ENCODE measurements at regions not wholly inside any gene's neighbourhood (a gene's known extent, or its start where the extent isn't known, plus 50 kb on each side); places are given as distances from the start of the nearest gene placed in this dataset.
A peak's percentile ranks its signal among the peaks of the same experiment; 100 is the strongest.

DNA sequence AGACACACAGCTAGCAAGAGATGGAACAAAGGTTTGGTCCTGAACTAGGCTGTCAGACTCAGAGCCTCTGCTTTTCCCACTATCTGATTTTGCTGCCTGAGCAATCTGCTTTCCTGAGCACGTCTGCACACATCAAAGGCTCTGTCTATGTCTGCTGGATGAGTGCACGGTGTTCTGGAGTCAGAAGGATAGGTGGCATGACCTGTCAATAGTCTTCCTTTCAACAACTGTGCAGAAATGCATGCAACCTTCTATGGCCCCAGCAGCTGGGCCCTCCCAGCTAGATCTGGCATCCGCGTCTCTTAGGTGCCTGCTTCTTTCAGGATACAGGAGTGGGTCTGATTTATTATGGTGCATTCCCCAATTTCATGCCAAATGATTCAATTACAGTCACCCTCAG, 138.3 kb downstream of the UTP18 start:
- TF ChIP-seq, protein P1, sequence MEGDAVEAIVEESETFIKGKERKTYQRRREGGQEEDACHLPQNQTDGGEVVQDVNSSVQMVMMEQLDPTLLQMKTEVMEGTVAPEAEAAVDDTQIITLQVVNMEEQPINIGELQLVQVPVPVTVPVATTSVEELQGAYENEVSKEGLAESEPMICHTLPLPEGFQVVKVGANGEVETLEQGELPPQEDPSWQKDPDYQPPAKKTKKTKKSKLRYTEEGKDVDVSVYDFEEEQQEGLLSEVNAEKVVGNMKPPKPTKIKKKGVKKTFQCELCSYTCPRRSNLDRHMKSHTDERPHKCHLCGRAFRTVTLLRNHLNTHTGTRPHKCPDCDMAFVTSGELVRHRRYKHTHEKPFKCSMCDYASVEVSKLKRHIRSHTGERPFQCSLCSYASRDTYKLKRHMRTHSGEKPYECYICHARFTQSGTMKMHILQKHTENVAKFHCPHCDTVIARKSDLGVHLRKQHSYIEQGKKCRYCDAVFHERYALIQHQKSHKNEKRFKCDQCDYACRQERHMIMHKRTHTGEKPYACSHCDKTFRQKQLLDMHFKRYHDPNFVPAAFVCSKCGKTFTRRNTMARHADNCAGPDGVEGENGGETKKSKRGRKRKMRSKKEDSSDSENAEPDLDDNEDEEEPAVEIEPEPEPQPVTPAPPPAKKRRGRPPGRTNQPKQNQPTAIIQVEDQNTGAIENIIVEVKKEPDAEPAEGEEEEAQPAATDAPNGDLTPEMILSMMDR (IDR thresholded peaks at IDR 0.05) = no peak
- no peaks in the 10 kb centered on the region for H3K9me3 ChIP-seq (ENCODE audit: control insufficient read depth, low read length)
- no peaks in the 10 kb centered on the region for H3K79me2 ChIP-seq
- peak overlapping the region; percentile 46 for H3K27ac ChIP-seq
- no peak overlapping the region for H3K4me2 ChIP-seq (ENCODE audit: low read length)
- H3K4me1 ChIP-seq = peaks cover 11% of the 10 kb centered on the region
- H3K4me3 ChIP-seq (ENCODE audit: low read depth, low read length) = no peak overlapping the region
- H2AFZ ChIP-seq = peak overlapping the region; percentile 48
- H3K27me3 ChIP-seq (ENCODE audit: control insufficient read depth, insufficient read depth, low read length) = no peaks in the 10 kb centered on the region
- no peaks in the 10 kb centered on the region for H3K36me3 ChIP-seq (ENCODE audit: control insufficient read depth, insufficient read depth, low read length)
- no peak overlapping the region for H3K9ac ChIP-seq

DNA sequence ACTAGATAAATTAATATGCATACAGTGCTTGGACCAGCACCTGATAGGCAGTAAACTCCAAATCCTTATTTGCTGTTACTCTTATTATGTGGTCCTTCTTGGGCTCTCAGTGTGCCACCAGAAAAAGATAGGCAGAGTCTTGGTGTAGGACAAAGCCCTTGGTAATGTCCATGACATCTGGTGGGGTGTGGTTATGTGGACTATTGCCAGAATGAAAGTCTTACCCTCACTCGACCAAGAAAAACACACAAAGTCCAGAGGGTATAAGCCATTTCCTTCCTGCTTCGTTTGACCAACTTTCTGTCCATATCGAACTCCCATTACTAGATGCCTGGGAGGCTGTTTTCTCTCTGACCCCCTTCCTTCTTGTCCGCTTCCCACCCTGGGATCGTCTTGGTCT, 140.9 kb downstream of the UTP18 start:
- Histone ChIP-seq H3K4me3 (ENCODE audit: low read depth, low read length) (no peak overlapping the region), H3K79me2 (no peaks in the 10 kb centered on the region), H3K4me1 (peaks cover 11% of the 10 kb centered on the region), H3K27me3 (ENCODE audit: control insufficient read depth, insufficient read depth, low read length) (no peaks in the 10 kb centered on the region), H3K36me3 (ENCODE audit: control insufficient read depth, insufficient read depth, low read length) (no peaks in the 10 kb centered on the region), H3K4me2 (ENCODE audit: low read length) (no peak overlapping the region), H3K9ac (no peak overlapping the region), H3K9me3 (ENCODE audit: control insufficient read depth, low read length) (no peaks in the 10 kb centered on the region), H2AFZ (no peak overlapping the region), H3K27ac (no peak overlapping the region)
- TF ChIP-seq, protein P1 (IDR thresholded peaks at IDR 0.05) = no peak

DNA sequence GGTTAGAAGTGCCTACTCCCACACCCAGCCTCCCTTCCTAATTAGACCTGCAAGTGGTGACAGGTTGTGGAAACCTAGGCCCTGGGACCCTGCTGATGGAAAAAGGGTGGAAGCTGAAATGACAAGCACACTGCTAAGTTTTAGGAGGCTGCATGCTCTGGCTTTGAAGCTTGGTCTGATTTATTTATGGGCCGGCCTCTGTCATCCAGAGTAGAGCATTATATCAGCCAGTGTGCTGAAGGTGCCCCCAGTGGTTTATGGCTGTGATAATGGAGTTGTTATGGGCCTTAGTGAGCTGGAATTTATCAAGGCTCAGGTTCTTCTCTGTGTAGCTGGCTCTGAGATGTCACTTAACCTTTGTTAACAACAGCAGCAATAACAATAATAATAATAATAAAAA, 142.6 kb downstream of the UTP18 start:
- TF ChIP-seq, protein P1 (IDR thresholded peaks at IDR 0.05) = no peak
- H3K4me1 ChIP-seq = peaks cover 11% of the 10 kb centered on the region
- no peaks in the 10 kb centered on the region for H3K36me3 ChIP-seq (ENCODE audit: control insufficient read depth, insufficient read depth, low read length)
- H3K9me3 ChIP-seq (ENCODE audit: control insufficient read depth, low read length) = no peaks in the 10 kb centered on the region
- no peak overlapping the region for H3K9ac ChIP-seq
- H3K79me2 ChIP-seq = no peaks in the 10 kb centered on the region
- no peaks in the 10 kb centered on the region for H3K27me3 ChIP-seq (ENCODE audit: control insufficient read depth, insufficient read depth, low read length)
- no peak overlapping the region for H3K4me3 ChIP-seq (ENCODE audit: low read depth, low read length)
- H3K4me2 ChIP-seq (ENCODE audit: low read length) = no peak overlapping the region
- H3K27ac ChIP-seq = no peak overlapping the region
- H2AFZ ChIP-seq = peak overlapping the region; percentile 20

- H3K4me3 ChIP-seq (ENCODE audit: low read depth, low read length) = no peak overlapping the region
- no peak overlapping the region for H3K27ac ChIP-seq
- no peaks in the 10 kb centered on the region for H3K27me3 ChIP-seq (ENCODE audit: control insufficient read depth, insufficient read depth, low read length)
- TF ChIP-seq, protein P1 (IDR thresholded peaks at IDR 0.05) = no peak
- no peaks in the 10 kb centered on the region for H3K79me2 ChIP-seq
- no peaks in the 10 kb centered on the region for H3K9me3 ChIP-seq (ENCODE audit: control insufficient read depth, low read length)
- H3K4me2 ChIP-seq (ENCODE audit: low read length) = no peak overlapping the region
- no peak overlapping the region for H2AFZ ChIP-seq
- H3K9ac ChIP-seq = no peak overlapping the region
- H3K36me3 ChIP-seq (ENCODE audit: control insufficient read depth, insufficient read depth, low read length) = no peaks in the 10 kb centered on the region
- peaks cover 3% of the 10 kb centered on the region for H3K4me1 ChIP-seq
These were observed 147.2 kb downstream of the UTP18 start for GRCh38 chr17:51407576-51407975.

- Histone ChIP-seq H2AFZ (peak overlapping the region; percentile 18), H3K9me3 (ENCODE audit: control insufficient read depth, low read length) (no peaks in the 10 kb centered on the region), H3K9ac (no peak overlapping the region), H3K27ac (no peak overlapping the region), H3K4me2 (ENCODE audit: low read length) (no peak overlapping the region), H3K36me3 (ENCODE audit: control insufficient read depth, insufficient read depth, low read length) (no peaks in the 10 kb centered on the region), H3K79me2 (no peaks in the 10 kb centered on the region), H3K27me3 (ENCODE audit: control insufficient read depth, insufficient read depth, low read length) (no peaks in the 10 kb centered on the region), H3K4me1 (peaks cover 4% of the 10 kb centered on the region), H3K4me3 (ENCODE audit: low read depth, low read length) (no peak overlapping the region)
- TF ChIP-seq, protein P1 (IDR thresholded peaks at IDR 0.05) = no peak
These were observed 159.1 kb downstream of the UTP18 start for GRCh38 chr17:51419476-51419875.

Data from parathyroid adenoma (tissue), 2 donors.